ENCODE measurements at regions not wholly inside any gene's neighbourhood (a gene's known extent, or its start where the extent isn't known, plus 50 kb on each side); places are given as distances from the start of the nearest gene placed in this dataset.

GRCh38 chr4:176013476-176014247, 52.0 kb upstream of the WDR17 start:
- no peaks in the 10 kb centered on the region for H3K9me3 ChIP-seq (replicated peaks)
- no peak overlapping the region for H3K27ac ChIP-seq
- no peak for DNase-seq
- H3K4me1 ChIP-seq: no peaks in the 10 kb centered on the region
- H3K4me3 ChIP-seq: no peak overlapping the region
- no peaks in the 10 kb centered on the region for H3K27me3 ChIP-seq
- no peaks in the 10 kb centered on the region for H3K36me3 ChIP-seq

DNA sequence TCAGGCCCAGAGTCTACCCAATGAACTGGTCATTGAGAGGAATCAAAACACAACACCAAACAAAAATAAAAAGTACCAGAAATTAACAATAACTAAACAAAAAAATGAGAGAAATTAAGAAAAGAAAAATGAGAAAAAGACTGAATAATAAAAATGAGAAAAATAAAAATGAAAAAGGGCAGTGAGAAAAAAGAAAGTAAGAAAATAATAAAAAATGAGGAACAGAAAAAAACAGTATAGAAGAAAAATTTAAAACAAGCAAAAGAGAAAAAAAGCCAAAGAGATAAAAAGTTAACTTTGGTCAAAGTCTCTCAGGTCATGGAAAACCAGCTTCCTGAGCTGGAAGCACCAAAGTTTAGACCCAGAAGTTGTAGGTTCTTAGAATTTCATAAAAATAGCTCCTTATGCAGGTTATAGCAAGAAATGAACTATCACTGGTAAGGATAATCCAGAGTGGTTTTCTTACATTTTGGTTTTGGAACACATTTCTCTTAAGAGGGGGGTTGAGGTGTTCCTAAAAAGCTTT, 51.0 kb upstream of the WDR17 start:
- Histone ChIP-seq H3K4me3 (no peak overlapping the region), H3K27me3 (no peaks in the 10 kb centered on the region), H3K4me1 (no peaks in the 10 kb centered on the region), H3K36me3 (no peaks in the 10 kb centered on the region), H3K9me3 (replicated peaks) (no peaks in the 10 kb centered on the region), H3K27ac (no peak overlapping the region)
- no peak for DNase-seq

Measured in SJCRH30 (cell line).